ENCODE measurements at regions not wholly inside any gene's neighbourhood (a gene's known extent, or its start where the extent isn't known, plus 50 kb on each side); places are given as distances from the start of the nearest gene placed in this dataset.

DNA sequence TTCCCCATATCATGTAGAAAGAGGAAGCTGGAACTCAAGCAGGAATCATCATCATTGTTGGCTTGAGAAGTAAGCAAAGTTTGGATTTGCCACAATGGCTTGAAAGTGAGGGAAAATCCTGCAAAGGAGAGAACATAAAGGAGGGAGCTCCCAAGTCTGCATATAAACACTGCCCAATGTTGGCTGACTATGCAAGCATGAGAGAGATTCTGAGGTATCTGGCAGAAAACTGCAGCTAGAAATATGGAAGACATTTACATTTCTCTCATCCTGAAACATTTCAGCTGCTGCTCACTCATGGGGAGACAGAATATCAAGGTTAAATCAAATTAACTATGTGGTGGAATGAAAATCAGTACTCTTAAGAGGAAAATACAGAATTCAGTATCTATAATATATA lies 415.6 kb upstream of the TNC start:
- no peak for DNase-seq (ENCODE audit: low read depth, low spot score)
- POLR2A ChIA-PET, result no interaction called here
- H3K4me3 ChIP-seq (ENCODE audit: low read depth, low read length), result no peak overlapping the region
- CTCF ChIA-PET, result interaction anchor here (0.7 kb wide), 1 partner anchor 8 kb away, joined by 3 read pairs; no protein-coding TSS in a partner anchor
- TF ChIP-seq, protein P1, sequence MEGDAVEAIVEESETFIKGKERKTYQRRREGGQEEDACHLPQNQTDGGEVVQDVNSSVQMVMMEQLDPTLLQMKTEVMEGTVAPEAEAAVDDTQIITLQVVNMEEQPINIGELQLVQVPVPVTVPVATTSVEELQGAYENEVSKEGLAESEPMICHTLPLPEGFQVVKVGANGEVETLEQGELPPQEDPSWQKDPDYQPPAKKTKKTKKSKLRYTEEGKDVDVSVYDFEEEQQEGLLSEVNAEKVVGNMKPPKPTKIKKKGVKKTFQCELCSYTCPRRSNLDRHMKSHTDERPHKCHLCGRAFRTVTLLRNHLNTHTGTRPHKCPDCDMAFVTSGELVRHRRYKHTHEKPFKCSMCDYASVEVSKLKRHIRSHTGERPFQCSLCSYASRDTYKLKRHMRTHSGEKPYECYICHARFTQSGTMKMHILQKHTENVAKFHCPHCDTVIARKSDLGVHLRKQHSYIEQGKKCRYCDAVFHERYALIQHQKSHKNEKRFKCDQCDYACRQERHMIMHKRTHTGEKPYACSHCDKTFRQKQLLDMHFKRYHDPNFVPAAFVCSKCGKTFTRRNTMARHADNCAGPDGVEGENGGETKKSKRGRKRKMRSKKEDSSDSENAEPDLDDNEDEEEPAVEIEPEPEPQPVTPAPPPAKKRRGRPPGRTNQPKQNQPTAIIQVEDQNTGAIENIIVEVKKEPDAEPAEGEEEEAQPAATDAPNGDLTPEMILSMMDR (IDR thresholded peaks at IDR 0.05; ENCODE audit: insufficient read depth, low read length, missing control alignments), result no peak

DNA sequence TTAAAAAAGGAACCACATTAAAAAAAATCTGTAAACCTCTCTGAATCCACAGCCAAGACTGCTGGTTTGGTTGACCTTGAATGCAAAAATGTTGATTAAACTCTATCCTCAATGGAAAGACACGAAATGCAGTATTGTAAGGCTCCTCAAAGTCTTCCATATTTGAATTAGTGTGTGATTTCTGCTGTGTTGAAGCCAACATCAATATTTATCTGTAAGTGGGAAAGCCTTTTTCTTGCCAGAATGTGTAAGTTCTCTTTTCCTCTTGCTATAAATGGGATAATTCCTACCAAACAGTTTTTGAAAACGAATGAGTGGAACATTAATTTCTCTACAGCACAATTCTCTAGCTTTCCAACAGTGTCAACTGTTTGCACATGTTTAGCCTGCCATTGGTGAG lies 422.1 kb upstream of the TNC start:
- CTCF ChIA-PET, result interaction anchor here (2.1 to 2.2 kb wide), 2 partner anchors 9 to 16 kb away, joined by 4 to 10 read pairs; no protein-coding TSS in a partner anchor
- POLR2A ChIA-PET, result no interaction called here
- TF ChIP-seq, protein P1 (IDR thresholded peaks at IDR 0.05; ENCODE audit: insufficient read depth, low read length, missing control alignments), result no peak
- no peak overlapping the region for H3K4me3 ChIP-seq (ENCODE audit: low read depth, low read length)
- no peak for DNase-seq (ENCODE audit: low read depth, low spot score)

DNA sequence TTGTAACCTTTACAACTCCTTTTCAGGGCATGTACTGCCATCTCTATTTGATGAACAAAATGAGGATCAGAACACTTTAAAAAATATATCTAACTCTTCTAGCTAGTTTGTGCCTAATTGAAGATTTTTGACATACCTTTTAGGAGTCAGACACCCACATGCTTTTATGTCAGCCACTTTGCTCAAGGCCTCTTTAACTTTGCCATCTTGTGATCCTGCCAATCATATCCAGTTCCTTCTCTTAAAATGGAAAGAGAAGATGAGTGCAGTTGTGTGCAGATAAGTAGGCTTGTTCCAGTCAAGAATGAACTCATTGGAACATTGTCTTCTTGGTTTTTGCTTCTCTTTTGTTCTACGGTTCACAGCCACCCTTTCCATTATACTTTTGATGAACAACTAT lies 425.6 kb upstream of the TNC start:
- ChIA-PET CTCF (interaction anchor here (1.0 to 1.3 kb wide), 2 partner anchors 8 to 528 kb away, joined by 3 to 4 read pairs; no protein-coding TSS in a partner anchor), POLR2A (no interaction called here)
- TF ChIP-seq, protein P1 (IDR thresholded peaks at IDR 0.05; ENCODE audit: insufficient read depth, low read length, missing control alignments), result no peak
- H3K4me3 ChIP-seq (ENCODE audit: low read depth, low read length), result no peak overlapping the region
- no peak for DNase-seq (ENCODE audit: low read depth, low spot score)

DNA sequence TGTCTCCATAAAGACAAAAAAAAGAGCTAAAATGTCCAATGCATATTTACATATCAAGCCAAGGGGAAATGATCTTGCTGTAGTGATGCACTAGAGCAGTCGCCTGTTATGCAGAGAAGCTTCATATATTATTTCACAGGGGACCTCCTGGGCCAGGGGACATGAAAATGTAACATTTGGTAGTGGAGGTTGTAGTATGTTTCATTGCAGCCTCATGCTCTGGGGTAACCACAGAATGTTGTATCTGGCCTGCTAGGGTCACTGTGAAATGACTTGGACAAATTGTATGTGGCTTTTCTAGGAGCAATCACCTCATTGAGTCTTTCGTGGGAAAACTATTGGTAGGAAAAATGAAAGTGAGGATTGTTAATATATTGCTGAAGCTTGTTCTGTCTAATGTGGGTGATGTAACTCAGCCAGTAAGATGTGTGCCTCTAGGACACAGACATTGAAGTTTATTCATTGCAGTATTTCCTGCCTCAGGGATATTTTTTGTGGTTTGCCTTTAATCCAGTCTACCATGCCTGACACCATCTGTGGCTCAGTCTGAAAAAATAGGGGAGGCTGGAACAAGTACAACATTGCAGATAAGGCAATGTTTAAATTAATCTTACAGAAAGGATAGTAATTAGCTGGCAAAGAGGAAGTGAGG lies 430.8 kb upstream of the TNC start:
- DNase-seq (ENCODE audit: low read depth, low spot score), result no peak
- ChIA-PET CTCF (interaction anchor here (0.9 to 1.9 kb wide), 3 partner anchors 9 to 37 kb away, joined by 3 to 4 read pairs (median 4); no protein-coding TSS in a partner anchor), POLR2A (no interaction called here)
- TF ChIP-seq, protein P1 (IDR thresholded peaks at IDR 0.05; ENCODE audit: insufficient read depth, low read length, missing control alignments), result no peak
- no peak overlapping the region for H3K4me3 ChIP-seq (ENCODE audit: low read depth, low read length)

DNA sequence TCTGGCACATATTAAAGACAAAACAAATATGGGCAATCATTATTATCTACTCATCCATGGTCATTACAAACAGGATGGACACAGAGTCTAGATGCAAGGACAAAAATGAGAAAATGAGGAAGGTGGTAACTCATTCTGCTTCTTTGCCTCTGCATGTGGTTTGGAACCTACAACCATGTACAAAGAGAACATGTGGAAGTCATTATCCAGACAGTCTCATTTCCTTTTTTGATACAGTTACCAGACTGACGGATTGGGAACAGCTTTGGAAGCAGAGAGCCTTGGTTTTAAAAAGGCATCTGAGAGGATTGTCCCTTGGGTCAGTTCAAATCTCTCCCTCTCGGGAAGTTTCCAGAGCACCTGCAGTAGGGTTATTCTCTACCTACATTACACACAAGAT lies 433.4 kb upstream of the TNC start:
- POLR2A ChIA-PET, result no interaction called here
- H3K4me3 ChIP-seq (ENCODE audit: low read depth, low read length), result no peak overlapping the region
- DNase-seq (ENCODE audit: low read depth, low spot score), result no peak
- TF ChIP-seq, protein P1 (IDR thresholded peaks at IDR 0.05; ENCODE audit: insufficient read depth, low read length, missing control alignments), result no peak
- CTCF ChIA-PET, result interaction anchor here (0.8 to 2.4 kb wide), 3 partner anchors 39 to 866 kb away, joined by 3 to 8 read pairs (median 4); no protein-coding TSS in a partner anchor

DNA sequence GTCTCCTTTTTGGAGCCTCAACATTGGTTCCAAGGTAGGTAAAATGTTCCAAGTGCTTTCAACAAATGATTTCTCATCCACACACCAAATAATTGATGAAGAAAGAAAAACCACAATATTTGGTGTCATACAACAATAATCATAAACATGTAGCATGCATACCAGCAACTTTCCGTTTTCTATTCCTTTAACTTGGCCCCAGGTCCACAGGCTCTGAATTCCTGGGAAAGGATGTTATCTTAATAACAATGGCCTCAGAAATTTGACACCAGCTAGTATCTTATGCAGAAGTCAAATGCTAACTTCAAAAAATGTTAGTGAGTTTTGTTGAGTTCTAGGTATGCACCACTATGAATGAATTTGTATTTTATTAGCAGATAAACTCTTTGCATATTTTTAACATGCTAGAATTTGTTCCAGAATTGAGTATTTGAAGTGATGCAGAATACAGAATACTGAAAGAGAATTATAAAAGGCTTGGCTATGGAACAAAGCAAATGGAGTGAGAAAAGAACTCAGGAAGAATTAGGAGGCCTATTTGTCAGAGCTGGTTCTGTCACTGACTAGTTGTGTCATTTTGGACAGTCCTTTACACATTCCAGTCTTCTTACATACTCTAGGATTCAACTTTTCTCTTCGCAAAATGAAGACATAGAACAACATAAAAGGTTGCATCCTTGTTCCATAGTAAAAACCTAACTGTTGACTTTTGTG lies 435.3 kb upstream of the TNC start:
- POLR2A ChIA-PET, result no interaction called here
- TF ChIP-seq, protein P1 (IDR thresholded peaks at IDR 0.05; ENCODE audit: insufficient read depth, low read length, missing control alignments), result no peak
- H3K4me3 ChIP-seq (ENCODE audit: low read depth, low read length), result no peak overlapping the region
- CTCF ChIA-PET, result interaction anchor here (2.4 kb wide), 1 partner anchor 38 kb away, joined by 8 read pairs; no protein-coding TSS in a partner anchor
- no peak for DNase-seq (ENCODE audit: low read depth, low spot score)
